ENCODE measurements at regions not wholly inside any gene's neighbourhood (a gene's known extent, or its start where the extent isn't known, plus 50 kb on each side); places are given as distances from the start of the nearest gene placed in this dataset.
"Not testable (repeated sequence)": the region's sequence is repeated elsewhere in the genome, so short reads cannot be mapped to it uniquely, and the experiment has no call there.

GRCh38 chr3:75453839-75454238 lies 210.3 kb upstream of the FRG2C start:
- DNase-seq, result not testable (repeated sequence)

GRCh38 chr3:75474530-75474929 lies 189.6 kb upstream of the FRG2C start:
- DNase-seq, result not testable (repeated sequence)

GRCh38 chr3:75496600-75496999 lies 167.5 kb upstream of the FRG2C start:
- not testable (repeated sequence) for DNase-seq

DNA sequence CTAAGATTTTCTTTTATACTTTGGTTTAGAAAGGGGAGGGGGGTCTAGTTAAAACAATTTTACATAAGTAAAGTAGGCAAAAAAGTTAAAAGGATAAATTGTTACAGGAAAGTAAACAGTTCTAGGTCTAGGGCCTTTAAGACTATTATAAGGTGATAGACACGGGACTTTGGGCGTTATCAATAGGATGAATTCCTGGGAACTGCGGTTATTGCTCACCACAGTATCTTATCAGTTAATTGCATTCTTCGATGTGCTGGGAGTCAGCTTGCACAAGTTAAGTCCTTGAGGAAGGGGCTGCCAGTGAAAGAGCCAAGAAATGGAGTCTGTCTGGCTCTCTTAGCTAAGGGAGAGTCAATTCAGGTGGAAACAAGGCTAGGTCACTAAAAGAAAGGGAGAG lies 163.8 kb upstream of the FRG2C start:
- not testable (repeated sequence) for DNase-seq

- DNase-seq, result not testable (repeated sequence)
These were observed 162.0 kb upstream of the FRG2C start for GRCh38 chr3:75502171-75502570.

DNA sequence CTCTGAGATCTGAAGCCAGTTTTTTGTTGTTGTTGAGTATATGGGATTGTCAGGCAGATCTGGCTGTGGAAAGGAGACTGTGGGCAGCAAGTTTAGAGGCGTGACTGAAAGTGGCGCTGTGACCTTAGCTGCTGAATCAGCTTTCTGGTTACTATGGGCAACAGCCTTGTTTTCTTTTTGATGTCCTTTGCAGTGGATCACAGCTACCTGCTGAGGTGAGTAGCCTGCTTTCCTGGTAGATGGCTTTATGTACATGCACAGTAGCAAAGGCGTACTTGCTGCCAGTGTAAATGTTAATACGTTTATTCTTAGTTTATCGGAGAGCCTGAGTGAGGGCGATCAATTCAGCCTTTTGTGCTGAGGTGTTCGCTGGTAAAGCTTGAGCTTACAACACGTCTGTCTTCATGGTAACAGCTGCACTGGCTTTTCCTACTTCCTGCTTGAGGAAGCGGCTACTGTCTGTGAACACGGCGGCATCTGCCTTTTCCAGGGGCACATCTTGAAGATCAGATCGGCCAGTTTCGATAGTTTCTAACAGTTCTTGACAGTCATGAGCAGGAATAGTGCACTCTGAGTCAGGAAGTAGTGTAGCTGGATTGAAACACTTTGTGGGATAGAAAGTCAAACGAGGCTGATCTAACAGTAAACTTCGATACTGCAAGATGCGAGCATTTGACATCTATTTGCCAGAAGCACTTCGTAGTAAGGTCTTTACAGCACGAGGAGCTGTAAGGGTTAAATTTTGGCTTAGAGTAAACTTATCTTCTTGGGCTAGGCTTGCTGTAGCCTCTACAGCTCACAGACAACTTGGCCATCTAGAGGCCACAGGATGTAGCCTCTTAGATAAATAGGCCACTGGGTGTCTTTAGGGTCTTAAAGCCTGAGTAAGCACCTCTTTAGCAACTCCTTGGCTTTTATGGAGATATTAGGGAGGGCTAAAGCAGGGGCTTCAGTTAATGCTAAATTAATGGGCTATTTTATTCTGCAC lies 161.1 kb upstream of the FRG2C start:
- not testable (repeated sequence) for DNase-seq

DNA sequence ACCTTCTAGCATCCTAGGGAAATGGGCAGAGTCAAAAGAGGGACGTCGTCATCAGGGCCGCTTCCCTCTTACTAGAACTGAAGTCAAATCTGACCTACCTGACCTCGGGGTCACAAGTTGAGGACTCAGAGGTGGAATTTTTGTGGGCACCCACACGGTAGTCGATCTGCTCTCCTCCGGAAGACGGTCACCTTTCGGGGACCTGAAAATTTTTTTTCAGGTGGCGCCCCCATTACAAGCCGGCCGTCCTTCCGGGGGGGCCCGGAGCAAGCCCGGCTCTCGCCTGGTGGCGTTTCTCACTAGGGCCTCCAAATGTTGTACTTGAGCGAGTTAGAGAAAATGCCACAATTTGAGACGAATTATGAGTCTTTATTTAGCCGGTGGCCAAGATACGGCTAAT lies 157.5 kb upstream of the FRG2C start:
- DNase-seq, result no peak

GRCh38 chr3:75507956-75508355 lies 156.2 kb upstream of the FRG2C start:
- DNase-seq, result not testable (repeated sequence)

DNA sequence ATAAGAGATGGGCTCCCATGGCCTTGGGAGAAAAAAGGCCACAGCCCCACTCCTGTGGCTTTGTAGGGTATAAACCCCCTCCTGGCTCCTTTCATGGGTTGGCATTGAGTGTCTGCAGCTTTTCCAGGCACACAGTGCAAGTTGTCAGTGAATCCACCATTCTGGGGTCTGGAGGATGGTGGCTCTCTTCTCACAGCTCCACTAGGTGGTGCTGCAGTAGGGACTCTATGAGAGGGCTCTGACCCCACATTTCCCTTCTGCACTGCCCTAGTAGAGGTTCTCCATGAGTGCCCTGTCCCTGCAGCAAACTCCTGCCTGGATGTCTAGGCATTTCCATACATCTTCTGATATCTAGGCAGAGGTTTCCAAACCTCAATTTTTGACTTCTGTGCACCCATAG lies 136.5 kb upstream of the FRG2C start:
- not testable (repeated sequence) for DNase-seq

GRCh38 chr3:75552095-75552494 lies 112.0 kb upstream of the FRG2C start:
- not testable (repeated sequence) for DNase-seq

- not testable (repeated sequence) for DNase-seq
These were observed 99.7 kb upstream of the FRG2C start for GRCh38 chr3:75564427-75564826.

DNA sequence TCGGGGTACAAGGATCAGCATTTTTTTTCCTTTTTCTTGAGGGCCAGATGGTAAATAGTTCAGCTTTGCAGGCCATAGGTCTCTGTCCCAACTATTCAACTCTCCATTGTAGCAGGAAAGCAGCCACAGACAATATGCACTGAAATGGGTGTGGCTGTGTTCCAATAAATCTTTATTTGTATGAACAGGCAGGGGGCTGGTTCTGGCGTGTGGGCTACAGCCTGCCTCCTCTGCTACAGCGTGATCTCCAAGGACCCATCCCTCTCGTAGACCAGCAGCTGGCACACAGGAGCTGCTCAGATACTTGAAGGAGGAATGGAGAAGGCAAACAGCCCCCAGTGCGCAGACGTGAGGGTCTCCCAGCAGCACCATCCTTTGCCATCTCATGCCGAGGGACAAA lies 91.8 kb upstream of the FRG2C start:
- DNase-seq, result not testable (repeated sequence)

GRCh38 chr3:75579091-75579490 lies 85.0 kb upstream of the FRG2C start:
- DNase-seq, result not testable (repeated sequence)

DNA sequence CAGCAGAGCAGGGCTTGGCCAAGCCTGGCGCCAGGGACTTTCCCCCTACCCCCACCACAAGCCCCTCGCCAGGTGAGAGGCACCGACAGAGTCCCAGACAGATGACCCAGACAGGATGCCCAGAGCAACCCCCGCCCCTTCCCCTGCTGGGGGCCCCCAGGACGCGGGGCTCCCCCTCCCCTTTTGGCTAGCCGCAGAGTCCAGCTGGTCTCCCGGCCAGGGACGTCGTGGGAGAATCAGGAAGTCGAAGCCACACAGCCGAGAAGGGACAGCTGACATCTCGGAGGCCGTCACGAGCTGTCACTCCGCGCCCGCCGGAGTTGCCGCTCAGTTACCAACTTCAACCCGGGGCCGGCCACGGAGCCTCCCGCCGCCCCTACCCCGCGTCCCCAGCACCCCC lies 84.6 kb upstream of the FRG2C start:
- DNase-seq, result not testable (repeated sequence)

- not testable (repeated sequence) for DNase-seq
These were observed 83.9 kb upstream of the FRG2C start for GRCh38 chr3:75579981-75580782.

- not testable (repeated sequence) for DNase-seq
These were observed 81.6 kb upstream of the FRG2C start for GRCh38 chr3:75582536-75582935.

DNA sequence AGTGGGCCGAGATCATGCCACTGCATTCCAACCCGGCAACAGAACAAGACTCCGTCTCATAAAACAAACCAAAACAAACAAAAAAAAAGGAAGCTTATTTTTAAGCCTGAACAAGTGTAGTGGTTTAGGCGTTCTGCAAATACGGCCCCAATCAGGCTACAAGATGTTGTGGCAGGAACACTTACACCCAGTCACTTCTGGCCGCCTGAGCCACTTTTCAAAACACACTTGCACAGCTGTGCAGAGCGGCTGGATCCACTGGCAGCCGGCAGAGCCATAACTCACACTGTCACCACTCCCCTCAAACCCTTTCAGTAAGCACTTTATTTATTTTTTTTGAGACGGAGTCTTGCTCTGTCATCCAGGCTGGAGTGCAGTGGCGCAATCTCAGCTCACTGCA lies 81.0 kb upstream of the FRG2C start:
- not testable (repeated sequence) for DNase-seq

DNA sequence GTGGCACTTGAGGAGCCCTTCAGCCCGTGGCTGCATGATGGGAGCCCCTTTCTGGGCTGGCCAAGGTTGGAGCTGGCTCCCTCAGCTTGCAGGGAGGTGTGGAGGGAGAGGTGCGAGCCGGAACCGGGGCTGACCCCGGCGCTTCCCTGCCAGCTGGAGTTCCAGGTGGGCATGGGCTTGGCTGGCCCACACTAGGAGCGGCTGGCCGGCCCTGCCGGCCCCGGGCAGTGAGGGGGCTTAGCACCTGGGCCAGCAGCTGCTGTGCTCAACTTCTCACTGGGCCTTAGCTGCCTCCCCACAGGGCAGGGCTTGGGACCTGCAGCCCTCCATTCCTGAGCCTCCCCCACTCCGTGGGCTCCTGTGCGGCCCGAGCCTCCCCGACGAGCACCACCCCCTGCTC lies 76.4 kb upstream of the FRG2C start:
- not testable (repeated sequence) for DNase-seq

GRCh38 chr3:75590382-75590781 lies 73.7 kb upstream of the FRG2C start:
- DNase-seq, result not testable (repeated sequence)

DNA sequence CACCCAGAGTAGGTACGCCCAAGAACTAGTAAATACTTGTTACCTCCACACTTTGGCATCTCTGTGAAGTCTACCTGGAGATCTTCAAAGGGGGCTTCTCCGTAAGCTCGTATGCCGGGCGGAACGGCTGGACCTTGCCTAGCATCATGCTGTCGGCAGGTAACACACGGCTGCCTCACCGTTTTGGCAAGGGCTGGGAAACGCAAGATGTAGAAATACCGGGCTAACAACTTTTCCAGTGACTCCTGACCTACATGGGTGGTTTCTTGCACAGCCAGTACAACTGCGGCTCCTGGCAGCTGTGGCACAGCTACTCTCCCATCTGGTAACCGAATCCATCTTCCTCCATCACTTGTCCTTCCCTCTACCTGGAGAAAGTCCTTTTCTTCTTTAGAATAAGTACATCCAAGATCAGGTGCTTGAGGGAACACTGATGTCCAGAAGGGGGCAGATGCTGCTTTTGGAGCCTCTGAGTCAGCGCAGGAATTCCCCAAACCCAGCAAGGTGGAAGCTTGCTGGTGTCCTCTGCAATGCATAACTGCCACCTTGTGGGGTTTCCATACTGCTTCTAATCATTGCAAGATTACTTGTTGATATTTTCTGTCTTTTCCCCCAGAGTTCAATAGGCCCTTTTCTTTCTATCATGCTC lies 59.7 kb upstream of the FRG2C start:
- DNase-seq, result not testable (repeated sequence)

- DNase-seq, result not testable (repeated sequence)
These were observed 56.1 kb upstream of the FRG2C start for GRCh38 chr3:75607996-75608395.

DNA sequence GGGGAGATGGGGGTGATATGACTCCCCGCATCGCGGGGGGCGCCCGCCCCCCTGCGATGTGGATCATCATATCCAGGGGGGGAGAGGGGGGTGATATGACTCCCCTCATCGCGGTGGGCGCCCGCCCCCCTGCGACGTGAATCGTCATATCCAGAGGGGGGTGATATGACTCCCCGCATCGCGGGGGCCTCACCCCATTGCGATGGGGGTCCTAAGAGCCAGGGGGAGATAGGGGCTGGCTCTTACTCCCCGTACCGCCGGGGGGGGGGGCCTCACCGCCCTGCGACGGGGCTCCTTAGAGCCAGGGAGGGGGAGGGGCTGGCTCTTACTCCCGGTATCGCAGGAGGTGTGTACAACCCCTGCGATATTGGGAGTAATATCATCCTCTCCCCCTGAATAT lies 54.5 kb upstream of the FRG2C start:
- DNase-seq, result not testable (repeated sequence)

DNA sequence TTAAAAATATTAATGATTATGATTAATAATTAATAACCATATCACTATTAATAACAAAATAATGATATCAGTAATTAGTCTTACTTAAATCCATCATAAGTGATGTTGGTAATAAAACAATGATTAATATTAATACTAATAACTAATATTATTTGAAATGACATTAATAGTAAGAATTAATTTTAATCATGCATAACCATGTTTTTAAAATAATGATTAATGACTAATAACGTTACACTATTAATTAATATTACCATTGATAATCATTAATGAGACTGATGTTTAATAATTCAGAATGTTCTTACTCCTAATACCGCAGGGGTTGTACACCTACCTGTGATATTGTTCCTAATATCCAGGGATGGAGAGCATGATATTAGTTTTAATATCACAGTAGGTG lies 53.4 kb upstream of the FRG2C start:
- DNase-seq, result no peak

Measured in bone marrow (tissue), 2 donors.